HG02870 (cell line): ENCODE measurements at regions not wholly inside any gene's neighbourhood (a gene's known extent, or its start where the extent isn't known, plus 50 kb on each side); places are given as distances from the start of the nearest gene placed in this dataset.
"Not testable (repeated sequence)": the region's sequence is repeated elsewhere in the genome, so short reads cannot be mapped to it uniquely, and the experiment has no call there.

Source experiments
- ATAC-seq: cut with Tn5 transposase; IDR thresholded peaks from one replicate; pipeline ENCODE4 v1.9.1; 2021; ENCODE audit warnings: mild to moderate bottlenecking, moderate library complexity; ENCODE audit not compliant: unreplicated experiment

- ATAC-seq, result no peak
Measured at GRCh38 chrX:1103360-1103759, 109.1 kb downstream of the CRLF2 start.

DNA sequence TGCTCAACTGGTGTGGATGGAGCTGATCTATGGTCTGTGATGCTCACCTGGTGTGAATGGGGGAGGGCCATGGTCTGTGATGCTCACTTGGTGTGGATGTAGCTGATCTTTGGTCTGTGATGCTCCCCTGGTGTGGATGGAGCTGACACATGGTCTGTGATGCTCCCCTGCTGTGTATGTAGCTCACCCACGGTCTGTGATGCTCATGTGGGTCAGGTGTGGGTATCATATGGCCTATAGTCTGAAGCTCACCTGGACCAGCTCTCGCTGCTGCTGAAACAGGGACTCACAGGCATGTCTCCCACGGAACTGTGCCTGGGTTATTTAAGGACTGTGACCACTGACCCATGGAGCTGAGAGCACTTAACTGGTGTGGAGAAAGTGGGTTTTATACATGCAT lies 109.7 kb downstream of the CRLF2 start:
- no peak for ATAC-seq

- ATAC-seq, result not testable (repeated sequence)
Measured at GRCh38 chrX:1102221-1102620, 110.2 kb downstream of the CRLF2 start.

DNA sequence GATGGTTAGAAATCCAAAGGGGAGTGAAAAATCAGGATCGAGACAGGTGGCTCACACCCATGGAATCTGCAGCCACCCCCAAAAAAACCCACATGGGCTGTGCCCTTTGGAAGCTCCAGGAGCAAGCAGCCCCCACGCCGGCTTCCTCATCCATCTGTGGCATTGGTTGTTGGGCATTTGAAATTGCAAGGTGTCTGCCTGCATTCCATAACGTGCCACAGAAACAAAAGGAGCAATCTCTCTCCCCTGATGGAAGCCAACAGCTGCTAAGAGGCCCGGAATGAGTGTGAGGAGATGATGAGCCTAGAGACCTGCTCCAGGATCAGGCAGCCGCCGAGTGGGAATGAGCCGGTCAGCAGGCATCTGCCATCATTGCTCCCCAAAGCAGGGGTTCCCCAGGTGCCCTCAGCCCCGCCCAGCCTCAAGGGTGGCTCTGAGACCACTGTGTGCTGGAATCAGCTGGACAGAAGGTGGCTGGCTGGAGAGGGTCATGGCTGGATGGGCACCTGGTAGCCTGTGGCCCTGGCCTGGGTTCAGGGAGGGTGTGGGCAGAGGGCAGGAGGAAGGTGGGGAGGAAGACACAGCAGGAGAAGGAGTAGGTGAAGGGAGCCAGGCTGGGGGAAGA lies 113.2 kb downstream of the CRLF2 start:
- ATAC-seq, result no peak

GRCh38 chrX:1097328-1097727 lies 115.1 kb downstream of the CRLF2 start:
- ATAC-seq, result no peak

DNA sequence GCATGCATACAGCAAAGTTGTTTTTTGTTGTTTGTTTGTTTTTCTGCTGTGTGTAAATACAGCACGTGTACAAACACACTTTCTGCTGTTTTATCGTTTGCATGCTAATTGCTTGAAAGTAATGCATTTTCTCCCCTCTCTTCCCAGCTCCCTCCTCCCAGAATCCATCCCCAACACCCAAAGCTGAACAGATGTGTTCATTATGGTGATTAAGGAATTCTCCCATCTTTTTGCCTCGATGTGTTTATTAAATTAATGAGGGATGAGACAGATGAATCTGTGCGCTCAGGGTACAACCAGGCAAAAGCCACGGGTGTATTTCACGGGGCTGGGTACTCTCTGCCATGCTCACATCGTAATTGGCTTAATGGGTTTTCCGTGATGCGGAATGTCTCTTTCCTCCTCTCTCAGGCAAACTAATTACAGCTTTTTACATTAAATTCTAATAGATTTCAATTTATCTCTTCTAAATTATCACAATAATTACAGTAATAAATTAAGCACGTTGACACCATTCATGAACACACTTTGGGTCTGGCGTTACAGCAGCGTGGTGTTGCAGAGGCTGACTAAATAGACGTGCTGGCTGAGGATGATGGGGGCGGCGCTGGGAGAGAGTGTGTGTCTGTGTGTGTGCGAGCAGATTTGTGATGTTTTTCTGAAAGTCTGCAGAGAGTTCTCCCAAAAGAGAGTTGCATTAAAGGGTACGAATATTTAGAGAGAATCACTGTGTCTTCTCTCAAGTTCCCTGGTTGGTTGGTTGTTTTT lies 117.7 kb downstream of the CRLF2 start:
- no peak for ATAC-seq

GRCh38 chrX:1093586-1094421 lies 118.6 kb downstream of the CRLF2 start:
- no peak for ATAC-seq

GRCh38 chrX:1093121-1093520 lies 119.3 kb downstream of the CRLF2 start:
- ATAC-seq, result no peak

DNA sequence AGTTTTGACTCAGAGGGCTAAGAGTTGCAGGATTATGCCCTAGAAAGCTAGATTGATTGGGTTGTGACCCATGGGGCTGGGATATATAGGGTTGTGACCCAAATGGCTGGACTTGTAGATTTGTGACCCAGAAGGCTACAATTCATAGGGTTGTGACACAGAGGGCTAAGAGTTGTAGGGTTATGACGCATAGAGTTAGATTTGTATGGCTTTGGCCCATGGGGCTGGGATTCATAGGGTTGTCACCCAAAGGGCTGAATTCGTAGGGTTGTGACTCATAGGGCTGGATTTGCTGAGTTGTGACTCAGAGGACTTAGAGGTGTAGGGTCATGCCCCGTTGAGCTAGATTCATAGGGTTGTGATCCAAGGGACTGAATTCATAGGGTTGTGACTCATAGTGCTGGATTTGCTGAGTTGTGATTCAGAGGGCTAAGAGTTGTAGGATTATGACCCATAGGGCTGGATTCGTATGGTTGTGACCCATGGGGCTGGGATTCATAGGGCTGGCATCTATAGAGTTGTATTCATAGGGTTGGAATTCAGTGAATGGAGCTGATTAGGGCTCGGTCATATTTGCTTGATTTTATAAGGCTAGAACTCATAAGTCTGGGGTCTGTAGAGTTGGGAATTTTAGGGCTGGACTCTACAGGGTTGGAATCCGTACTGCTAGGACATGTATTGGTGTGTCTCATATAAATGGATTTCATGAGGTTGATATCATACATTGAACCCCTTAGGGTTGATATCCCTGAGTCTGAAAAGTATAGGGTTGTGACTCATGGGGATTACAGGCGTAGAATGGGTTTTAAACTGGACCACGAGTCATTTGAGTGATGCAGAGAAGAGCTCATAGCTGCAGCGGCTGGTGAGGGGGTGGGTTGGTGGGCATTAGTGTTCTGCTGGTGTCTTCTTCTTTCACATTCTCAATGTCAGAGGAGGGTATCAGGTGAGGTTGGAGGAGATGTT lies 125.7 kb downstream of the CRLF2 start:
- ATAC-seq, result no peak

GRCh38 chrX:1085871-1086270 lies 126.6 kb downstream of the CRLF2 start:
- not testable (repeated sequence) for ATAC-seq

DNA sequence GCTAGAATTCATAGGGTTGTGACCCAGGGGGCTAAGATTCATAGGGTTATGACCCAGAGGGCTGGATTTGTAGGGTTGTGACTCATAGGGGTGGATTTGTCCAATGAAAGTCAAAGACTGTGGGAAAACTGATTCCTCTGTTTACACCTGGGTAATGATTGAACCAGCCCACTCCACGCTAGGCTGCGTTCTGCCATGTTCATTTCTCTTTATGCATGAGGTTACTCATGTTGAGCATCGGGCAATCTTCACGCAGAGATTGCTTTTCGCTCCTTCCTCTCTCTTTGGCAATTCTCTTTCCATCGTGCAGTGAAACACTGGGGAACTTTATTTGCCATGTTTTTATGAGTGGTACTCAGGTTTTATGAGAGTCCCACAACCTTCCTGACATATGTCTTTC lies 127.8 kb downstream of the CRLF2 start:
- no peak for ATAC-seq

DNA sequence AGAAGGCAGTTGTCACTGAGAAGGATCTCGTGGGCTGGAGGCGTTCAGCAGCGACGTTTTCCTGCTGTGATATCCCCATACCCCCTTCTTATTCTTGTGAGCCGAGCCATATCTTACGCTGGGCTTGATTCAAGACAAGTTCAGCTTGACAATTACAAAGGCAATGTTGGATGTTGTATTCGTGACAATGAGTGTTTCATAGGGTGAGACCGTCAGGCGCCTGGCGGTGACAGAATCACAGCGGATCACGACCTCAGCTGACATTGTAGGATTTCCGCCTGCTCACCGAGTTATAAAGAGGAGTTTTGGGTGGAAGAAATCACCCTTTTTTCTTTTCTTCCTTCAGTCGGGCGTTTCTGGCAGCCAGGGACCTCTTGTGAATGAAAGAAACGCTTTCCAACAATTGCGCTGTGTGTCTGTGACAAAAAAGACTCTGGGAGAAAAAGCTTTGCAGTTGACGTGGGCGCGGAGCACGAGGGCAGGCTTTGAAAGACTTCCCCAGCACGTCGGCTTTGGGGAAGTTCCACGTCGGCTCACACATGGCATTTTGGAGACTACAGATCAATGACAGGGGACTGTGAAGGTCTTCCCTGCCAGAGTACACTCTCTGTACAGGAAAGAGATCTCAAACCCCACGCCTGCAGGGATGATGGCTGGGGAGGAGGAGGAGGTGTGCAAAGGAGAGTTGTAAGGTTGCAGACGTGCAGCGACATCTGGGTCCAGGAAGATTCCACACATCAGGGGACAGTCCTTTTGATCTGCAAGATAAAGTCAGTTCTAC lies 135.4 kb downstream of the CRLF2 start:
- no peak for ATAC-seq

- ATAC-seq, result no peak
Measured at GRCh38 chrX:1075741-1076140, 136.7 kb downstream of the CRLF2 start.

DNA sequence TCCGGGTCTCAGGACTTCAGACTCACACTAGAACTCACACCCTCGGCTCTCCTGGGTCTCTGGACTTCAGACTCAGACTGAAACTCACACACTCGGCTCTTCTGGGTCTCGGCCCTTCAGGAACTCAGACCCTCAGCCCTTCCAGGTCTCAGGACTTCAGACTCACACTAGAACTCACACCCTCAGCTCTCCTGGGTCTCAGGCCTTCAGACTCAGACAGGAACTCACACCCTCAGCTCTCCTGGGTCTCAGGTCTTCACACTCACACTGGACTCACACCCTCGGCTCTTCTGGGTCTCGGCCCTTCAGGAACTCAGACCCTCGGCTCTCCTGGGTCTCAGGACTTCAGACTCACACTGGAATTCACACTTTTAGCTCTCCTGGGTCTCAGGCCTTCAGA lies 137.3 kb downstream of the CRLF2 start:
- ATAC-seq, result no peak

- no peak for ATAC-seq
Measured at GRCh38 chrX:1074755-1075154, 137.7 kb downstream of the CRLF2 start.

- no peak for ATAC-seq
Measured at GRCh38 chrX:1074172-1074571, 138.3 kb downstream of the CRLF2 start.

DNA sequence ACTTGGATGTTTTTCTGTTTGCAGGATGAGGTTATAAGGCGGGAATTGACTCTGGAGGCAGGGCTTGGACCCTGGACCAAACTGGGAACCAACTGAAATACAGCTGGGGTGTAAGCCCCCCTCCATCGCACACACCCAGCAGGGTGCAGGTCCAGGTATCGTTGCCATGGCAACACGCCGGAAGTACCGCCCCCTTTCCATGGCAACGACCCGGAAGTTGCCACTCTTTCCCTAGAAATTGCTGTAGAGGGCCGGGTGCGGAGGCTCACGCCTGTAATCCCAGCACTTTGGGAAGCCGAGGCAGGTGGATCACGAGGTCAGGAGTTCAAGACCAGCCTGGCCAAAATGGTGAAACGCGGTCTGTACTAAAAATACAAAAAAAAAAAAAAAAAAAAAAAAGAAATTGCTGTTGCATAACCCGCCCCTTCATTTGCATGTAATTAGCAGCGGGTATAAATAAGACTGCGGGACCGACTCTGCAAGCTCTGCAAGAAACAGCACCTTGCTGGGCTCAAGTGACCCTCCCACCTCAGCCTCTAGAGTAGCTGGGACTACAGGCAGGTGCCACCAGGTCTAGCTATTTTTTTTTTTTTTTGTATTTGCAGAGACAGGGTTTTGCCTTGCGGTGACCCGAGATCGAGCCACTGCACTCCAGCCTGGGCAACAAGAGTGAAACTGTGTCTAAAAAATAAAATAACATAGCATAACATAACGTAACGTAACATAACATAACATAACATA lies 139.6 kb downstream of the CRLF2 start:
- no peak for ATAC-seq

GRCh38 chrX:1071351-1071750 lies 141.1 kb downstream of the CRLF2 start:
- no peak for ATAC-seq

DNA sequence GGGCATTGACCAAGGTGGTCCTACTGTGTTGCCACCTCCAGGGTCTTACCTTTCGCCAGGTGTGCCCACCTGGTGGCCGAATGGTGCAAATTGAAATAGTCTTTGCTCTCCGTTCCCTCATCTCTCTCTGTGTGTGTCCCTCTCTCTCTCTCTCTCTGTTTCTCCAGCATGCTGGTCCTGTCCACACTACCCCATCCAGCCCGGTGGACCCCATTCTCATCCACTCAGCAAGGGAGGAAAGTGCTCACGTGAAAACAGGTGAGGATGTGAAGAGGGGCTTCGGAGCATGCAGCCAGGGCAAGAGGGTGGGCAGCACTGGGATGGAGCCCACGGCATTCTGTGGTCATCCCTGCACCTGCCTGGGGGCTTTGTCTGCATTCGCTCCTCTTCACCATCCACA lies 150.1 kb downstream of the CRLF2 start:
- no peak for ATAC-seq
